Osteoblast (primary cell): ENCODE measurements at regions not wholly inside any gene's neighbourhood (a gene's known extent, or its start where the extent isn't known, plus 50 kb on each side); places are given as distances from the start of the nearest gene placed in this dataset.

Experiments
- DNase-seq: peaks from one replicate; pipeline ENCODE4 v3.0.0; 2011; ENCODE audit warnings: low spot score, mixed read lengths; ENCODE audit not compliant: insufficient read length; ENCODE audit errors: missing footprints
- H2AFZ ChIP-seq: 2 replicates; pipeline ENCODE4 v1.6.0; 2011; ENCODE audit warnings: mild to moderate bottlenecking, low read length
- H3K27ac ChIP-seq: 2 replicates; pipeline ENCODE4 v1.5.1; 2011; ENCODE audit warnings: mild to moderate bottlenecking, low read depth, low read length, moderate library complexity
- H3K27me3 ChIP-seq: 2 replicates; pipeline ENCODE4 v1.6.0; 2012; ENCODE audit warnings: mild to moderate bottlenecking, control low read depth, inconsistent platforms, low read length, moderate library complexity; ENCODE audit not compliant: insufficient read depth
- H3K36me3 ChIP-seq: 2 replicates; pipeline ENCODE4 v1.5.1; 2011; ENCODE audit warnings: mild to moderate bottlenecking, low read length, control low read depth, moderate library complexity; ENCODE audit not compliant: insufficient read depth
- H3K4me1 ChIP-seq: 2 replicates; pipeline ENCODE4 v1.5.1; 2011; ENCODE audit warnings: mild to moderate bottlenecking, low read length, control low read depth, moderate library complexity; ENCODE audit not compliant: insufficient read depth
- H3K4me2 ChIP-seq: 2 replicates; pipeline ENCODE4 v1.6.0; 2011; ENCODE audit warnings: mild to moderate bottlenecking, low read length; ENCODE audit not compliant: insufficient read depth
- H3K4me3 ChIP-seq: fragments of 200-600 bp; sonication (generic); 3 replicates; pipeline ENCODE4 v1.5.1; 2012; ENCODE audit warnings: mild to moderate bottlenecking, low read length, inconsistent platforms; ENCODE audit not compliant: insufficient read depth
- H3K79me2 ChIP-seq: 2 replicates; pipeline ENCODE4 v1.6.0; 2012; ENCODE audit warnings: mild to moderate bottlenecking, low read length, control low read depth, inconsistent platforms; ENCODE audit not compliant: insufficient read depth
- H3K9me3 ChIP-seq: 2 replicates; pipeline ENCODE4 v1.5.1; 2011; ENCODE audit warnings: low read depth, low read length, control low read depth
- H4K20me1 ChIP-seq: 2 replicates; pipeline ENCODE4 v1.6.0; 2012; ENCODE audit warnings: mild to moderate bottlenecking, low read length, control low read depth; ENCODE audit not compliant: insufficient read depth
- CTCF ChIP-seq: IDR thresholded peaks from 2 replicates; pipeline ENCODE4 v1.5.1; 2011; ENCODE audit warnings: mild to moderate bottlenecking, low read depth, low read length, moderate library complexity; ENCODE audit errors: extremely low read depth

DNA sequence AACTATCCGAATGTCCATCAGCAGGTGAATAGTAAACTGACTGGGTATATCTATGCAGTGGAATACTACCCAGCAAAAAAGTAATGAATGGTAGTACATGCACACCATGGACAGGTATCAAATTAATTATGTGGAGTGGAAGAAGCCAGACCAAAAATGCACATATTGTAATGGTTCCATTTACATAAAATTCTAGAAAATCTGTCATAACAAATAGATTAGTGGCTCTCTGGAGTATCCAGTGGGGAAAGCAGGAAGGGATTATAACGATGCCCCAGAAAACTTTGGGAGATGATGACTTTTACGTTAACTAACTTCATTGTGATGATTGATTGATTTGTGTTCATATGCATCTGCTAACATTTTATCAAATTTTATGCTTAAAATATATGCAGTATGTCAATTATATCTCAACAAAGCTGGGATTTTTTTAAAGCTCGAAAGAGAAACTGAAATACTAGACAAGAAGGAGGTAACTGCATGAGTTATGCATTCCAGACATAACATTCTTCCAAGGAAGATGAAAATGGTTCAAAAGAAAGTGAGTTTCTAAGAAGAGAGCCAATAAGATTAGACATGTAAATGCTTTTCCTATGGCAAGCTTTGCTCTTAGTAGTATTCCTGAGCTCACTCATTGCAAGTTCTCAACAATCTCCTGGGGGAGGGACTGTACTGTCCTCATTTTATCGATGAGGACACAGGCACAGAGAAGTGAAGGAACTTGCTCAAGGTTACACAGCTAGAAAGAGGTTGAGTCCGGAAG is 58.6 kb upstream of the MSX1 start:
- Histone ChIP-seq H3K27me3 (no peaks in the 10 kb centered on the region), H4K20me1 (no peaks in the 10 kb centered on the region), H3K36me3 (no peaks in the 10 kb centered on the region), H3K4me3 (no peak overlapping the region), H3K4me2 (peak overlapping the region; percentile 24), H2AFZ (no peak overlapping the region), H3K4me1 (no peaks in the 10 kb centered on the region), H3K27ac (no peak overlapping the region), H3K79me2 (no peaks in the 10 kb centered on the region), H3K9me3 (no peaks in the 10 kb centered on the region)
- no peak for TF ChIP-seq CTCF
- DNase-seq = peak; percentile 77

GRCh38 chr4:4794421-4794820 is 65.0 kb upstream of the MSX1 start:
- H3K4me2 ChIP-seq = no peak overlapping the region
- TF ChIP-seq CTCF = no peak

DNA sequence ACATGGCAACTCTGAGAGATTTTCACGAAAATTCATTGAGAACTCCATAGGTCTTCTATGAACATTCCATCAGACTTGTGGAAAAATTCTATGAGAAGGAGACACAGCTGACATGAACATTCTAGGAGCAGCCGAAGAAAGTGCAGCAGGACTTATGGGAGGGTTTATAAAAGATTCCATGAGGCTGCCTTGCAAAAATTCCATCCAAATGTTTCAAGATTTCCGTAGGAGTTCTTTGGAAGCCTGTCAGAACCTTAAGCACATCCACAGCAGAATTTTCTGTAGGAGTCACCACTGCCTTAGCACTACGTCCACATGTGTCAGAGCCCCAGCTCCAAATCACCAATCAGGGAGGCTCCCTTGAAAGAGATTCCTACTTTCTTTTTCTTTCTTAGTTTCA is 67.0 kb upstream of the MSX1 start:
- H2AFZ ChIP-seq = no peak overlapping the region
- H3K79me2 ChIP-seq = no peaks in the 10 kb centered on the region
- peaks cover 3% of the 10 kb centered on the region for H3K9me3 ChIP-seq
- no peaks in the 10 kb centered on the region for H4K20me1 ChIP-seq
- no peak for TF ChIP-seq CTCF
- no peaks in the 10 kb centered on the region for H3K27me3 ChIP-seq
- no peak for DNase-seq
- H3K4me1 ChIP-seq = peaks cover 12% of the 10 kb centered on the region
- no peaks in the 10 kb centered on the region for H3K36me3 ChIP-seq
- peak overlapping the region; percentile 63 for H3K4me2 ChIP-seq
- H3K27ac ChIP-seq = peak overlapping the region; percentile 63
- no peak overlapping the region for H3K4me3 ChIP-seq

More at GRCh38 chr4:4794421-4794820, 65.0 kb upstream of the MSX1 start:
- H2AFZ ChIP-seq = no peak overlapping the region
- H3K79me2 ChIP-seq = no peaks in the 10 kb centered on the region
- no peak overlapping the region for H3K4me3 ChIP-seq
- DNase-seq = no peak
- H3K4me1 ChIP-seq = peaks cover 12% of the 10 kb centered on the region
- no peaks in the 10 kb centered on the region for H3K9me3 ChIP-seq
- no peak overlapping the region for H3K27ac ChIP-seq
- H3K27me3 ChIP-seq = no peaks in the 10 kb centered on the region
- no peaks in the 10 kb centered on the region for H3K36me3 ChIP-seq
- H4K20me1 ChIP-seq = no peaks in the 10 kb centered on the region

DNA sequence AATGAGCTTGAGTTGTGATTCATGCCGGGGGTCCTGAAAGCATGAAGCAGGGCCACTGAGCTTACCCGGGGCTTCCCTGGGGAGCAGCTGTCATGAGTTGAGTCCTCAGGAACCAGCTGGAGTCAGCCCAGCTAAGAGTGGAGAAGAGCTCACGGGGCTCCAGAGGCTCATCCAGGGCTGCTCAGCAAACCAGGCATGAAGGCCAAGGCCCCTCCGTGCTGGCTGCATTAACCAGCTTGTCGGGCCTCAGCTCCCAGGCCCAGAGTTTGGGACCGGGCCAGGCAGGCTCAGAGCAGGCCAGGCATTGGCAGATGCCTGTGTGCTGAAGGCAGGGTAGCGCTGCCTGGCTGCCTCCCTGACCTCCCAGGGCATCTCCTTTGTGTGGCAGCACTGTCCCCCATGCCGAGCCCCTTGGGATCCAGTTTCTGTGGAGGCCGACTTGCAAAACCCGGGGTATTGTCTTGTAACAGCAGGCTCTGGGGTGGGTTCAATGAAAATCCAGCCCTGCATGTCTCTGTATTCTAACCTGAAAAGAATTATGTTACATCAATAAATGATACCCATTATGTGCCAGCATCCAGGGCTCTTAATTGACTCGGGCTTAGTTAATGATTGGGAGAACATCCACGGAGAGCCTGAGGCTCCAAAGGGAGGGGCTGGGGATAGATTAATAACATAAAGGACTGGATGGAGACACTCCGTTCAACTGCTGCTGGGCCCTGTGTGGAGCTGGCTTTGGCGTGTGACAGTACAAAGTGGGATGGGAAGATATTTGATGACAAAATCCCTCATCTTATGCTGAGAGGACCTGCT is 68.0 kb upstream of the MSX1 start:
- H3K27ac ChIP-seq = no peak overlapping the region
- no peaks in the 10 kb centered on the region for H4K20me1 ChIP-seq
- no peaks in the 10 kb centered on the region for H3K79me2 ChIP-seq
- peaks cover 3% of the 10 kb centered on the region for H3K9me3 ChIP-seq
- no peaks in the 10 kb centered on the region for H3K36me3 ChIP-seq
- peak overlapping the region; percentile 63 for H3K4me2 ChIP-seq
- no peak overlapping the region for H2AFZ ChIP-seq
- peaks cover 12% of the 10 kb centered on the region for H3K4me1 ChIP-seq
- no peak for DNase-seq
- H3K27me3 ChIP-seq = no peaks in the 10 kb centered on the region
- TF ChIP-seq CTCF = no peak
- H3K4me3 ChIP-seq = no peak overlapping the region
